GM19372 (cell line): ENCODE measurements at regions not wholly inside any gene's neighbourhood (a gene's known extent, or its start where the extent isn't known, plus 50 kb on each side); places are given as distances from the start of the nearest gene placed in this dataset.
"Not testable (repeated sequence)": the region's sequence is repeated elsewhere in the genome, so short reads cannot be mapped to it uniquely, and the experiment has no call there.

Source experiments
- ATAC-seq: cut with Tn5 transposase; IDR thresholded peaks from one replicate; pipeline ENCODE4 v1.9.1; 2021; ENCODE audit warnings: mild to moderate bottlenecking, low read depth, moderate library complexity; ENCODE audit not compliant: unreplicated experiment

DNA sequence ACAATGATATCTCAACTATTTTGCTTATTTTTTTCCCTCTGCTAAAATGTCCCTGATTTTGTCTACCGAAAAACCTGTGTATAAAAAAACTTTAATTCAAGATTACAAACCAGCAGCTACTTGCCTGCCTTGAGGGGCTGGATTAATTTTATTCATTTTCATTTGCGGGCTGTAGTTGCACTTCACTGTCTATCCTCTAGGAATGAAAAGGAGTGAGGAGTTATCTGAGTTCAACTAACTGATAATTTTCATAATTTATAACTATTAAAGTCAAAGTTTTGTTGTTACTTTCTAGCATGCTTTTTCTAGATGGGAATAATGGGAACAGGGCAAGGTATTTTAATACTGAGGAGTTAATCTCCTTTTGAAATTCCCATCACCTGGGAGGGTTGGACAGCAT is 50.3 kb upstream of the AGTPBP1 start:
- not testable (repeated sequence) for ATAC-seq

DNA sequence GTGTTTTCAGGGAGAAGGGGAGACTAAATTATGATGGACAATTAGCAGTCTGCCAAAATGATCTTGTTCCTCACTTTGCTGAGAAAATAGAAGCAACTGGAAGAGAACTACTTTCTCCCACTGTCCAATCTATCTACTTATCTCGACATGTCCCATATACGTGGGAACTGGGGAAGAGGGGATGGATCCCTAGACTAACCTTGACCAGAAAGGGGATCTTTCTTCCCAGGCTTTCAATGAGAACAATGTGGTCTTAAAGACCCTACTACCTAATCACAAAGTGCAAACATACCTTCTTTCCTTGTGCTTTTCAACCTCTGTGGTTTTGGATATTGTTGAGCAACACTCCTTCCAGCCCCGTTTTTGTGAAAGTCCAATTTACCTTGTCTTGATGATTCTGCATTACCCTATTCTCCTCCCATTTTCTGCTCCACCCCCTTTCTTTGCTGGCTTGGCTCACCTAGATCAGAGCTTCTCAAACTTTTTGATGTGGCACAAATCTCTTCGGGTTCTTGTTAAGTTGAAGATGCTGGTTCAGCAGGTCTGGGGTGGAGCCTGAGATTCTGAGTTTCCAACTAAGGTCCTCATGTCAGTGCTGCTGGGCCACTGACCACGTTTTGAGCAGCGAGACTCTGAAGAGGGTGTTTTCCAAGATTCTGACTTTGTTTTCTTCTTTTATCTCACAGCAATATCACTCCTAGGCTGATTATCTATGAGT is 61.4 kb upstream of the AGTPBP1 start:
- ATAC-seq, result not testable (repeated sequence)

DNA sequence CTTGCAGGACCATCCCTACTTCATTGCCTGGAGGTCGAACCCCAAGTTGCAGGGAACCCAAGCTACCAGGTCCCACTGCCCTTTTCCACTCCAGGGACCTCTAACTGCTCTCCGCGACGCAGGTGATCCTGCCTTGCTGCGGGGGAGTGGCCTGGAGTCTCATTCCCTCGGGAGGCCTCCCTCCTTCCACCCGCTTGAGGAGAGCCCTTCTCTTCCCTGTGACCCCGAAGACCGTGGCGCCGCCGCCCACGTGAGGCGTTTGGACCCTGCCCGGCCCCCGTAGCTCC is 63.0 kb upstream of the AGTPBP1 start:
- ATAC-seq, result not testable (repeated sequence)

DNA sequence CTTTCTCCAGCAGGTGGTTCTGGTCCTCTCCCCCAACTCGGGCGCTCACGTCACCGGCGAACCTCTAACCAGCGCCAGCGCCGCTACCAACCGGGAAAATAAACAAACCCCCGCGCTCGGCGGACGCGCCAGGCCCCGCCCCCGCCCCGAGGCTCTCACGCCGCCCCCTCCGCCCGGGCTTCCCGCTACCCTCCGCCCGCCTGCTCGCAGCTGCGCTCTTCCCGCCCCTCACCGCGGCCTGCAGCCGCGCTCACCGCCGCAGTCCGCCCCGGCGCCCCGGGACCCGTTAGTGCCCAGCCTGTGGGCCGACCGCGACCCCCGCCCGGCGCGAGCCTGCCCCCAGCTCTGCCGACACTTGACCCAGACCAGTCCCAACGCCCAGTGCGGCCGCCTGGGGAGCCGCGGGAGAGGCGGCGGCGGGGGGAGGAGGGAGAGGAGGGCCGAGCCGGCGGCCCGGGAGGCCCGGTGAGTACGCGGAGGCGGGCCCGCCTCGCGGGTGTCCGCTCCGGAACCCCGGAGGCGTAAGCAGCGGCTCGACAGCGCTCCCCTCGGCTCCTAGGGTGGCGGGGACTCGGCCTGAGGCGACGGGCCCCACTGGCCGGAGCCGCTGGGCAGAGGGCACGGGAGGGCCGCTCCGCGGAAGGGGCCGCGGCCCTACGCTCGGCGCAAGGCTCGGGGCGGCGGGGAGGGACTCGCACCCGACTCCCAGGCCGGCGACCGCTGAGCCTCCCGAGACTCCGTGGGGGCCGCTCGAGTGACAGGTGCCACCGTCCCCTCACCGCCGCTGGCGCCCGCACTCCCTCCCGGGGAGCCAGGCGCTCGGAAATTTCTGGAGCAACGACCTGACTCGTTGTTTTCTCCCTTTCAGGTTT is 63.6 kb upstream of the AGTPBP1 start:
- ATAC-seq, result peak; percentile 70

DNA sequence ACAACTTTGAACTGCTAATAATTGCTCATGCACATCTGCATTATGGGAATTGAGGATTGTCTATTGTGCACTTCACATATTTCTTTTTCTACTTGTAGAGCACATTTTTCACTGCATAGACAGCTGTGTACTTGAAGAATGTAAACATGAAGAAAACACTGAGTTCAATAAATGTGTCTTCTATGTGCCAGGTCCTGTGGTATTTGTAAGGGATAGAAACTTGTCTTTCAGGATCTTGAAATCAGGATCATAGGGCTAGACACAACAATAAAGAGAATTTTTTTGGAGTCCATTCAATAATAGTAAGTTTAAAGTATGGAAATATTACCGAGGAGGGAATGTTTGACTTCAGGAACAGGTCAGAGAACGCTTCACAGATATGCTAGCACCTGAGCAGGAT is 66.6 kb upstream of the AGTPBP1 start:
- ATAC-seq, result not testable (repeated sequence)

DNA sequence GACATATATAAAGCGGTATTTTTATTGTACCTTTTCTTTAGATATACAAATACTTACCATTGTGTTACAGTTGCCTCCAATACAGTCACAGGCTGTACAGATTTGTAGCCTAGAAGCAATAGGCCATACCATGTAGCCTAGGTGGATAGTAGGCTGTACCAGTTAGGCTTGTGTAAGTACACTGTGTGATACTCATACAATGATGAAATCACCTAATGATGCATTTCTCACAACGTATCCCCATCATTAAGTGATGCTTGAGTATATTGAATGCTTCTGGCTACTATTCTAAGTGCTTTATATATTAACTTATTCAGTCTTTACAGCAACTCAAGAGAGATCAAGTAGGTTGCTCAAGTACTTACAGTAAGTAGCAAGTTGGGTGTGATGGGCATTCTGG is 71.6 kb upstream of the AGTPBP1 start:
- not testable (repeated sequence) for ATAC-seq

DNA sequence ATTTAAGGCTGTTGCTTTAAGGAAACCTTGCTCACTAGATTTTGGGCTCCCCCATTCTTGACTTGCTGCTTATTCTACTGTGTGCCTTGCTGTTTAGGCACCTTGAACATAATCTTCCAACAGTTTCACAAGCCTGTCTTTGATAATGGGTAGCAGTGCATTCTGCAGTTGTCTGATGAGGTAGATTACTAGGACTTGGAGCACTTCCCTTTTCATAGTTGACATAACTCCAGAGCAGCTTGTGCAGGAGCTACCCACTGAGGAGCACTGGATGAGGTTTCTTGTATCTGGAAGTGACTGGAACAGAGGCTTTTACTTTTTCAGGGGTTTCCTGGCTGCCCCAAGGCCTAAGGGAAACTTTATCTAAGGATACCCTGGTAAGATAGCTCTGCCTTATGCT is 73.0 kb upstream of the AGTPBP1 start:
- ATAC-seq, result not testable (repeated sequence)

DNA sequence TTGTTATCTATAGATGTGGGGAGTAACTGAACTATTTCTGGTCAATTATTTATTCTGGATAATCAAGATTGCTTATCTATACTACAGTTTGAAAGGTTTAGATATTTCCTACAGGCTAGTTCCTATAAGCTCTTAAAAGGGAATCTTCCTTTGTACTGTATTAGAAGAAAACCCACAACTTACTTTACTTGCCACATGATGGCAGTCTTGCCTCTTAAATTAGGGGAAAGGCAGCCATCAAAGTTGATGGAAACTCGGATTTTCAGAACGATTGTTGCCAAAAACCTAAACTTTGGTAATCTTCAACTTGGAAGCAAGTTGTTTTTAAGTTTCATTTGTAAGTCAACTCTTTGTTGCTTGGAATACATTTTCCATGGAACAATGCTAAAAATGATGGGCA is 77.2 kb upstream of the AGTPBP1 start:
- ATAC-seq, result peak; percentile 51

DNA sequence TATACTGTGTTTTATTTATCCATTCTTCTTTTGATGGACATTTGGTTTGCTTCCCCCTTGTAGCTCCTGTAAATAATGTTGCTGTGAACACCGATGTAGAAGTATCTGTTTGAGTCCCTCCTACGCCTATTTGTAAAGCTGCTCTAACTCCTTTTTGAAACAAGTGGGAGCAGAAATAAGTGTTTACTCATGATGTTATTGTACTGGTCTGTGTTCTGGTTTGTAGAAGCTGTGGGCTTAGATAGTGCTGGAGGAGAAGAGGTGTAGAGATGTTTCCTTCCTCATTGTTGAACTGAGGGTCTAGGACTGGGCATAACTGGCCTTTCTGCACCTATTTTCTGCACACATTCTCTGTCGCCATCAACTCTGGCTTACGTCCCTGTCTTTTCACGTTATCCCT is 78.8 kb upstream of the AGTPBP1 start:
- ATAC-seq, result not testable (repeated sequence)

DNA sequence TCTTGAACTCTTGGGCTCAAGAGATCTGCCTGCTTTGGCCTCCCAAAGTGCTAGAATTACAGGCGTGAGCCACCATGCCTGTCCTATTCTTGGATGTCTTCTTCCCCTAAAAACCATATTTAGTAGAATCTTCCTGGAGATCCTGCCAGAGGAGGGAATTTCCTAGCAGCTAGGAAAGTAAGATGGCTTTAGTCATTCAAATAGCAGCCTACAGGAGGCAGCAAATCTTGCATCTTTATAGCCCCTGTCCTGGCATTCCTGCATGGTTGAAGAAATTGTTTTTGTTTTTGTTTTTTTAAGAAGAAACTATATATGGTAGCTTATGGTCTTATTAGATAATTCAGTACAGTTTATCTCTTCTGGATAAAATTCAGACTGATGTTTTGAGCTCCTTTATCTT is 83.2 kb upstream of the AGTPBP1 start:
- not testable (repeated sequence) for ATAC-seq

DNA sequence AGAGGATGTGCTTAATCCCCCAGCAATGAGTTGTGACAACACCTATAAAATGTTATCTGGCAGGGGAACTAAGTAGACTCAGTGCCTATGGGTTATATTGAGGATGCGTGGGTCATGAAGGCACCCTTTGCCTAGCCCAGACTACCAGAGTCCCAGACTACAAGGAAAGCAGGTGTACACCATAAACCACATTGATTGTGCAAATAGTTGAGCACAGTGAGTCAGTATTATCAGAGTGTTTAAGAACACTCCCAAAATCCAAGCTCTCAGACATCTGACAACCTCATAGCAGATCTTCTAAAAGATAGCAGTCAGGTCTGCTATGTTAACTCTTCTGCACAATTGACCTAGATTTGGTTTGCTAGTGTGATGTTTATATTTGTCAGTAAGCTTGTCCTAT is 92.8 kb upstream of the AGTPBP1 start:
- not testable (repeated sequence) for ATAC-seq

DNA sequence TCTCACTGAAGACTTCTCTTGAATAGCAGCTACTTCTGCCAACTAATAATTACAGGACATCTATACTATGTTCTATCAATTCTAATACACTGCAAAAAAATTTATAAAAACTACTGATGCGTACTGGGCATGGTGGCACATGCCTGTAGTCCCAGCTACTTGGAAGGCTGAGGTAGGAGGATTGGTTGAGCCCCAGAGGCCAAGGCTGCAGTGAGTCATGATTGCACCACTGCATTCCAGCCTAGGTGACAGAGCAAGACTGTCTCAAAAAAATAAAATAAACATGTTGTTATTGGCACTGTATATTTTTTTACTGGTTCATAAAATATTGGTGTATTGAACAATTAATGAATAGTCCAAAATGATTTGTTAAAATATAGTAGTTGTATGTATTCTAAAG is 97.0 kb upstream of the NAA35 start:
- not testable (repeated sequence) for ATAC-seq

DNA sequence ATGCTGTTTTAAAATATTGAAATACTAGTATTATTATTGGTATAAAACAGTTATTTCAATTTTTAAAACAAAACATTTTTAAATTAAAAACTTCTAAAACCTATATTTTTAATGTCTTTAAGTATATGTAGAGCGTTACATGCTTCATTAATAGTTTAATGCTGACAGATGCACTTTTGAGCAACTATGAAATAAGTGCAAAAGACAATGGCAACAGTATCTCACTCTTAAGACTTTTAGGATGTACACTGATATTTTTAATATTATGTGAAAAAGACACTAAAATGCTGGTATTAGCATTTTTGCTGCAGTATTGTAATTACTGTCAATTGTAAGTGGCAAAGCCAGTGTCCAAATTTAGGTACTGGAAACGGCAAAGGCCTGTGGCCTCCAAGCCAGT is 93.2 kb upstream of the NAA35 start:
- ATAC-seq, result not testable (repeated sequence)

DNA sequence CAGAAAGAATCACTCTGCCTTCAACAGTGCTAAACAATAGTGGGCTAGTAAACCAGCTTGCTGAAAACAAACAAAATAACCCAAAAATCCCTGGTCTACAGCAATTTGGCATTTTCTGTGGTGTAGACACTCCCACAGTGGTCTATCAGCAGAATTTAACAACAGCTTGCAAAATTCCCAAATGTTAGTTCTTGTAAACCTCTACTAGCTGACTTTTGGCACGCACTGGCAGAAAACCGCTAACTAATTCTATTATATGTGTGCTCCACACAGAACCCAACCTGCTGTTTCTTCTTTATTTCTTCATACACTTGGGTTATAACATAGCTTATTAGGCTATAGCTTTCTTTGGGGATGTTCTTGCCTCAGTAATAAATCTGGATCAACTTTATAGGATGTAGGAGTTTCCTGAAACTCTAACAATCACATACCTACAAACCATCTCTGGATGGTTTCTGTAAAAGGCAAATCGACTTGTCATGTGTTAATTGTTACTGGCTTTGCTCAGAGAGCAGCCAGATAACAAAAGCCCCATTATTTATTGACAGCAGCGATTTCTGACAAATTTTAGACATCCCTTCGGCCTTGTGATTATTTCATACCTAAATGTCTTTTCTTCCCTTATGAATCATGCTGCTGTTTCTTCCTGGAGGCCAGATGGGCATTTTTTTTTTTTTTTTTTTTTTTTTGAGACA is 82.7 kb upstream of the NAA35 start:
- no peak for ATAC-seq

DNA sequence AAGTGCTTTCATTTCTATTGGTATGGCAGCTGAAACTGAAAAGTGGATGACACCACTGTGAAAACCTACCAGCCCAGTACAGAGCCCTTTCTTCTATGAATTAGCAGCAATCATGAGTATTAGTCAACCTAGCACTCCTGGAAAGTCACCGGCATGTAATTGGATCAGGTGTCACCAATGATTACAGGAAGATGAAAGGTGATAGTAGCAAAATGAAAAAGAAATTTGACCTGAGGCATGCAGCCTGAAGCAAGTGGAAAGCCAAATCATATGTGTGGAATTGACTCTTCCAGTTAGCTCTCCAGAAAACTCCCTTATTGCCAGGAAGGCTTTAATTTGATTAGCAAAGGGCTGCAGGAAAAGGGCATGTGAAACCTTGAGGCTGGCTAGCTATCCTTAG is 81.2 kb upstream of the NAA35 start:
- ATAC-seq, result no peak

DNA sequence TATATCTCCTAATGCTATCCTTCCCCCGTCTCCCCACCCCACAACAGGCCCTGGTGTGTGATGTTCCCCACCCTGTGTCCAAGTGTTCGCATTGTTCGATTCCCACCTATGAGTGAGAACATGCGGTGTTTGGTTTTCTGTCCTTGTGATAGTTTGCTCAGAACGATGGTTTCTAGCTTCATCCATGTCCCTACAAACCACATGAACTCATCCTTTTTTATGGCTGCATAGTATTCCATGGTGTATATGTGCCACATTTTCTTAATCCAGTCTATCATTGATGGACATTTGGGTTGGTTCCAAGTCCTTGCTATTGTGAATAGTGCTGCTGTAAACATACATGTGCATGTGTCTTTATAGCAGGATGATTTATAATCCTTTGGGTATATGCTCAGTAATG is 79.1 kb upstream of the NAA35 start:
- ATAC-seq, result not testable (repeated sequence)

DNA sequence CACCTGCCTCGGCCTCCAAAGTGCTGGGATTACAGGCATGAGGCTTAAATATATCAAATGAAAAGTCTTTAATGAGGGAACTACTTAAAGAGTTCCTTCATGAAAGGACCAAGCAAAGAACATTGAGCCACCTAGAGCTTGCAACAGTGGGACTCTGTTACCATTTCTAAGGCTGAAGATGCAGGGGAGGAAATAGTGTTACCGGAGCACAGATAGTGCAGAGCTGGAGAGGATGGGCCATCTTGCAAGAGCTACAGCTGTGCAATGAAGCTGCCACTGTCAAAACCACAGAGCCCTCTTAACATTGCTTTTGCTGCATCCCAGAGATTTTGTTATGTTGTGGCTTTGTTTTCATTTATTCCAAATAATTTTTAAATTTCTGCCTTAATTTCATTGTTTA is 77.1 kb upstream of the NAA35 start:
- no peak for ATAC-seq

DNA sequence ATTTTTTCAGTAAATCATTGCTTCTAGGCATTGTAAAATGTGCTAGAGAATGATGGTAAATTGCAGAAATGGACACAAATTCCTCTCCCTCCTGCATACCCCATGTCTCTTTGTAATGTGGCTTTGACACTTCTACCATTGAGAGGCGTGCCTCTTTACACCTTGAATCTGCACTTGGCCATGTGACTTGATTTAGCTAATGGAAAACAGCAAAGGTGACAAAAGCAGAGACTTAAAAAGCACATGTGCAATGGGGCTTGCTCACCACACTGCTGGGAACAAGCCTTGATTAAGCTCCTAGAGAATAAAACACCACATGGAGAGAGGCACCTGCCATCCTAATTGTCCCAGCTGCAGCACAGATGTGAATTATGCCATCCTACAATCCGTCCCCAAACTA is 69.9 kb upstream of the NAA35 start:
- no peak for ATAC-seq

DNA sequence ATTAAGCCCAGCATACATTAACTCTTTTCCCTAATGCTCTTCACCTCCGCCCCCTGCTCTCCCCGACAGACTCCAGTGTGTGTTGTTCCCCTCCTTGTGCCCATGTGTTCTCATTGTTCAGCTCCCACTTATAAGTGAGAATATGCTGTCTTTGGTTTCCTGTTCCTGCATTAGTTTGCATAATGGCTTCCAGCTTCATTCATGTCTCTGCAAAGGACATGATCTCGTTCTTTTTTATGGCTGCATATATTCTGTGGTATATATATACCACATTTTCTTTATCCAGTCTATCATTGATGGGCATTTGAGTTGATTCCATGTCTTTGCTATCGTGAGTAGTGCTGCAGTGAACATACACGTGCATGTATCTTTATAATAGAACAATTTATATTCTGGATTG is 69.3 kb upstream of the NAA35 start:
- not testable (repeated sequence) for ATAC-seq

DNA sequence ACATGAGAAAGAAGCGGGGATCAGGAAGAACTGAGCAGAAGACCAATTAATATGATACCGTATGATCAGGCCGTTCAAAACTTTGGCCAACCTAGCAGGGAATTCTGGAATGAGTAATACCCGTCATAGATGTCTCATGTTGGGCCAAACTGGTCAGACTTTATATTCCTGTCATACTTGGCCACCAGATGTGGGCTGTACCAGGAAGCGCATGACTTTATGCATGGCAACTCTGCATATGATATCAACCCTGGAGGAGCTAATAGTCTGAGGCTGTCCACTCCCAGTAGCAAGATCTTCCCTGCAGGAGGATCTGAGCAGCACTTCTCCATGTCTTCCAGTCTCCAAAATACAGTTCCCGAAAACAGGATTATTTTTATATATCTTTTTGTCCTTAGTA is 68.5 kb upstream of the NAA35 start:
- ATAC-seq, result no peak

DNA sequence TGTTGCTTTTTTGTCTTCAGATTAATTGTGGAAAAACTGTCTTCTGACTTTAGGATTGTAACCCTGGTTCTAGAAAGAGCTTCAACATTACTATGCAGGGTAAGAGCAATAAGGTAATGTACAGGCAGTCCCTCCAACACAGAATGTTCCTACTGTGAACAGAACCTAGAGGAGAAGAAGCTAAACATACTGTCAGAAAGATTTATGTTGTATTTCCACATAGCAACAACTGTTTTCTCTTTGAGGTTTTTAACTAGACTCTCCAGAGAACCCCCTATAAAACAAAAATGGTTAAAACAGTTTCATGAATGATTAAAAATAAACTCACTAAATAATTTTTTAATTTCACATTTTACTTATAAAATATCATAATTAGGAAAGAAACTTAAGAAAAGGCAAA is 64.3 kb upstream of the NAA35 start:
- ATAC-seq, result no peak
